ENCODE measurements at regions not wholly inside any gene's neighbourhood (a gene's known extent, or its start where the extent isn't known, plus 50 kb on each side); places are given as distances from the start of the nearest gene placed in this dataset.

DNA sequence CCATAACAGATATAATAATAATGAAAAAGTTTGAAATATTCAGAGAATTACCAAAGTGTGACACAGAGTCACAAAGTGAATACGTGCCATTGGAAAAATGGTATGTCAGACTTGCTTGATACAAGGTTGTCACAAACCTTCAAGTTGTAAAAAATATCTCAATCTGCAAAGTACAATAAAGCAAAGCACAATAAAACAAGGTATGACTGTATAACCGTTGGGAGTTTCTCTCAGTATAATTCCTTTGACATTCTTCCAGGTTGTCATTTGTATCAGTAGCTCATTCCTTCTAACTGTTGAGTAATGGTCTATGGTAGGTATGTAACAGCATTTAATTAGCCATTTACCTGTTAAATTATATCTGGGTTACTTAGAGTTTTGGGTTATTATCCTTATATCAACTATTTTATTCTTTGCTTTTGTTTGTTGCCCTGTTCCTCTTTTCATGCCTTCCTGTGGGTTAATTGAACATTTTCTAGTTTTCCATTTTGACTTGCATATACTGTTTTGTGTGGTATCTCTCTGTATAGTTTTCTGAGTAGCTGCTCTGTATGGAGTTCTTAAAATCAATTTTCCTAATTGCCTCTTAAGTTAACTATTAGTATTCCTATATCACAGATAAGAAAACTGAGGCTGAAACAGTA is 112.5 kb downstream of the SUCNR1 start:
- ChIA-PET RAD21 (ENCODE audit: low non-redundant PET in 1 of 2, low total read pairs in 2 of 2, uncharacterized antibody in 2 of 2, unreplicated experiment in 2 of 2) (no interaction called here), CTCF (no interaction called here), POLR2A (no interaction called here)
- Histone ChIP-seq H3K79me2 (ENCODE audit: insufficient read depth, low read length) (no peaks in the 10 kb centered on the region), H3K36me3 (ENCODE audit: control insufficient read depth in 1 of 2, insufficient read depth in 2 of 2, low read length in 2 of 2) (no peaks in the 10 kb centered on the region), H3K4me2 (ENCODE audit: low read length) (no peak overlapping the region), H3K9ac (ENCODE audit: low read length) (no peak overlapping the region), H3K4me1 (ENCODE audit: control insufficient read depth in 1 of 2, insufficient read depth in 2 of 2, low read length in 2 of 2) (no peaks in the 10 kb centered on the region), H3K9me2 (ENCODE audit: insufficient read depth) (no peaks in the 10 kb centered on the region), H3K27me3 (ENCODE audit: insufficient read depth, low read length) (no peaks in the 10 kb centered on the region), H4K20me1 (ENCODE audit: insufficient read depth) (no peaks in the 10 kb centered on the region), H2AFZ (ENCODE audit: low read depth, low read length, poor library complexity, severe bottlenecking) (no peak overlapping the region), H3K4me3 (replicated peaks in 1 of 2; ENCODE audit: low read depth in 1 of 2, low read length in 2 of 2) (no peak overlapping the region), H3K9me3 (ENCODE audit: control insufficient read depth in 1 of 2, insufficient read depth in 1 of 2, low read depth in 1 of 2, low read length in 2 of 2) (no peaks in the 10 kb centered on the region), H3K27ac (ENCODE audit: low read depth, low read length) (no peak overlapping the region)
- no peak for TF ChIP-seq MAX (IDR thresholded peaks at IDR 0.05)
- BruUV-seq (replicated peaks) = no TSS peak
- ATAC-seq = no peak
- intact Hi-C loops (cut with micrococcal nuclease) = no loop called here
- no peak for DNase-seq (ENCODE audit: low read depth, low spot score)

DNA sequence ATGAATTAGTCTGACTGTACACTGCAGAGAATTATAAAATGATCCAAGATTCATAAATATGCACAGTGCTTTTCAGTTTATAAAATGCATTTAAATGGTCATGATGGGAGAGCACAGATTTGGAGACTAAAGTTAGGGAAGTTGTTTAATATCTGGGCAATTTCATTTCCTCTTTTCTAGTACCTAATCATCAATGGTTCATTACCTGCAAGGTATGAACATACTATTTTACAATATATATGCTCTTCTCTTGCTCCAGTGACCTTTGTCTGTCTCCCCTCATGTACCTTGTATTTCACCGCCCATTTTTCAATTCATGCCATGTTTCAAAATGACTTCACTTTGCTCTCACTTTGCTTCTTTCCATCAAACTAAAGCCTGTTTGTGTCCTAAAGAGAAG is 114.5 kb downstream of the SUCNR1 start:
- ChIA-PET POLR2A (no interaction called here), CTCF (no interaction called here), RAD21 (ENCODE audit: low non-redundant PET in 1 of 2, low total read pairs in 2 of 2, uncharacterized antibody in 2 of 2, unreplicated experiment in 2 of 2) (no interaction called here)
- no peak for ATAC-seq
- H4K20me1 ChIP-seq (ENCODE audit: insufficient read depth) = no peaks in the 10 kb centered on the region
- H3K9ac ChIP-seq (ENCODE audit: low read length) = no peak overlapping the region
- no peak overlapping the region for H2AFZ ChIP-seq (ENCODE audit: low read depth, low read length, poor library complexity, severe bottlenecking)
- no peaks in the 10 kb centered on the region for H3K36me3 ChIP-seq (ENCODE audit: control insufficient read depth in 1 of 2, insufficient read depth in 2 of 2, low read length in 2 of 2)
- H3K79me2 ChIP-seq (ENCODE audit: insufficient read depth, low read length) = no peaks in the 10 kb centered on the region
- H3K4me3 ChIP-seq (replicated peaks in 1 of 2; ENCODE audit: low read depth in 1 of 2, low read length in 2 of 2) = no peak overlapping the region
- no TSS peak for BruUV-seq (replicated peaks)
- H3K9me3 ChIP-seq (ENCODE audit: control insufficient read depth in 1 of 2, insufficient read depth in 1 of 2, low read depth in 1 of 2, low read length in 2 of 2) = no peaks in the 10 kb centered on the region
- no peak overlapping the region for H3K27ac ChIP-seq (ENCODE audit: low read depth, low read length)
- H3K4me1 ChIP-seq (ENCODE audit: control insufficient read depth in 1 of 2, insufficient read depth in 2 of 2, low read length in 2 of 2) = no peaks in the 10 kb centered on the region
- no peak overlapping the region for H3K4me2 ChIP-seq (ENCODE audit: low read length)
- H3K27me3 ChIP-seq (ENCODE audit: insufficient read depth, low read length) = no peaks in the 10 kb centered on the region
- no peaks in the 10 kb centered on the region for H3K9me2 ChIP-seq (ENCODE audit: insufficient read depth)
- DNase-seq (ENCODE audit: low read depth, low spot score) = no peak
- intact Hi-C loops (cut with micrococcal nuclease) = no loop called here
- TF ChIP-seq ZFX (IDR thresholded peaks at IDR 0.05) (no peak), SP1 (IDR thresholded peaks at IDR 0.05; ENCODE audit: low read depth) (no peak), MAX (IDR thresholded peaks at IDR 0.05) (no peak)

Data from HCT116 (cell line).